ENCODE measurements at regions not wholly inside any gene's neighbourhood (a gene's known extent, or its start where the extent isn't known, plus 50 kb on each side); places are given as distances from the start of the nearest gene placed in this dataset.

GRCh38 chr5:153158608-153159007 is 331.9 kb upstream of the GRIA1 start:
- 48 to 50% methylated on average over 1 of the region's 1 CpG for WGBS, 2 donors
- peaks cover 0 to under 1% (median 0%) of the 10 kb centered on the region in 4 donors for H3K9me3 ChIP-seq (ENCODE audit: control insufficient read depth in 4 of 4, insufficient read depth in 3 of 4, low read length in 3 of 4)
- no peak for TF ChIP-seq CTCF (IDR thresholded peaks at IDR 0.05; ENCODE audit: control extremely low read depth, extremely low read depth)
- no peak overlapping the region for H3K9ac ChIP-seq (ENCODE audit: insufficient read depth in 1 of 2, low read length in 2 of 2)
- no peaks in the 10 kb centered on the region for H3K27me3 ChIP-seq (ENCODE audit: control insufficient read depth in 3 of 3, insufficient read depth in 3 of 3, low read length in 2 of 3)
- no peak overlapping the region for H3K27ac ChIP-seq (ENCODE audit: low read depth in 1 of 2, low read length in 1 of 2)
- DNase-seq: no peak
- ATAC-seq (ENCODE audit: insufficient read depth, low FRiP score): no peak
- H3K36me3 ChIP-seq (ENCODE audit: control insufficient read depth in 4 of 4, insufficient read depth in 4 of 4, low read length in 4 of 4): no peaks in the 10 kb centered on the region
- no peak overlapping the region for H3K4me3 ChIP-seq
- H3K4me1 ChIP-seq (ENCODE audit: control insufficient read depth in 5 of 5, insufficient read depth in 5 of 5, low read length in 5 of 5): no peaks in the 10 kb centered on the region

- Histone ChIP-seq H3K9ac (ENCODE audit: insufficient read depth in 1 of 2, low read length in 2 of 2) (no peak overlapping the region), H3K36me3 (ENCODE audit: control insufficient read depth in 4 of 4, insufficient read depth in 4 of 4, low read length in 4 of 4) (no peaks in the 10 kb centered on the region), H3K4me1 (ENCODE audit: control insufficient read depth in 5 of 5, insufficient read depth in 5 of 5, low read length in 5 of 5) (no peaks in the 10 kb centered on the region), H3K4me3 (no peak overlapping the region), H3K27me3 (ENCODE audit: control insufficient read depth in 3 of 3, insufficient read depth in 3 of 3, low read length in 2 of 3) (no peaks in the 10 kb centered on the region), H3K27ac (ENCODE audit: low read depth in 1 of 2, low read length in 1 of 2) (no peak overlapping the region), H3K9me3 (ENCODE audit: control insufficient read depth in 4 of 4, insufficient read depth in 3 of 4, low read length in 3 of 4) (no peaks in the 10 kb centered on the region)
- DNase-seq (no peak), ATAC-seq (ENCODE audit: insufficient read depth, low FRiP score) (no peak)
- no peak for TF ChIP-seq CTCF (IDR thresholded peaks at IDR 0.05; ENCODE audit: control extremely low read depth, extremely low read depth)
- 41 to 63% methylated on average over 3 of the region's 3 CpGs for WGBS, 2 donors
These were observed 330.9 kb upstream of the GRIA1 start for GRCh38 chr5:153159616-153160015.

GRCh38 chr5:153168241-153168640 is 322.2 kb upstream of the GRIA1 start:
- WGBS, 2 donors: 86 to 90% methylated on average over 1 of the region's 1 CpG
- no peaks in the 10 kb centered on the region for H3K27me3 ChIP-seq (ENCODE audit: control insufficient read depth in 3 of 3, insufficient read depth in 3 of 3, low read length in 2 of 3)
- H3K4me1 ChIP-seq (ENCODE audit: control insufficient read depth in 5 of 5, insufficient read depth in 5 of 5, low read length in 5 of 5): peaks cover 0 to 3% (median 0%) of the 10 kb centered on the region in 5 donors
- DNase-seq (no peak), ATAC-seq (ENCODE audit: insufficient read depth, low FRiP score) (no peak)
- H3K9ac ChIP-seq (ENCODE audit: insufficient read depth in 1 of 2, low read length in 2 of 2): no peak overlapping the region
- H3K4me3 ChIP-seq: no peak overlapping the region
- H3K9me3 ChIP-seq (ENCODE audit: control insufficient read depth in 4 of 4, insufficient read depth in 3 of 4, low read length in 3 of 4): peaks cover 0 to 3% (median 0%) of the 10 kb centered on the region in 4 donors
- no peaks in the 10 kb centered on the region for H3K36me3 ChIP-seq (ENCODE audit: control insufficient read depth in 4 of 4, insufficient read depth in 4 of 4, low read length in 4 of 4)
- TF ChIP-seq CTCF (IDR thresholded peaks at IDR 0.05; ENCODE audit: control extremely low read depth, extremely low read depth): no peak
- no peak overlapping the region for H3K27ac ChIP-seq (ENCODE audit: low read depth in 1 of 2, low read length in 1 of 2)

- no peak for ATAC-seq (ENCODE audit: insufficient read depth, low FRiP score)
- 86 to 97% methylated on average over 1 of the region's 1 CpG for WGBS, 2 donors
- no peak for TF ChIP-seq CTCF (IDR thresholded peaks at IDR 0.05; ENCODE audit: control extremely low read depth, extremely low read depth)
- H3K36me3 ChIP-seq (ENCODE audit: control insufficient read depth in 4 of 4, insufficient read depth in 4 of 4, low read length in 4 of 4): no peaks in the 10 kb centered on the region
- H3K9ac ChIP-seq (ENCODE audit: insufficient read depth in 1 of 2, low read length in 2 of 2): no peak overlapping the region
- H3K27ac ChIP-seq (ENCODE audit: low read depth in 1 of 2, low read length in 1 of 2): no peak overlapping the region
- no peaks in the 10 kb centered on the region for H3K4me1 ChIP-seq (ENCODE audit: control insufficient read depth in 5 of 5, insufficient read depth in 5 of 5, low read length in 5 of 5)
- H3K4me3 ChIP-seq: no peak overlapping the region
- no peaks in the 10 kb centered on the region for H3K9me3 ChIP-seq (ENCODE audit: control insufficient read depth in 4 of 4, insufficient read depth in 3 of 4, low read length in 3 of 4)
- DNase-seq: no peak
- no peaks in the 10 kb centered on the region for H3K27me3 ChIP-seq (ENCODE audit: control insufficient read depth in 3 of 3, insufficient read depth in 3 of 3, low read length in 2 of 3)
These were observed 303.0 kb upstream of the GRIA1 start for GRCh38 chr5:153187503-153187902.

Measured in lung (tissue), 11 donors.